NCI-H1694 (cell line): ENCODE measurements at regions not wholly inside any gene's neighbourhood (a gene's known extent, or its start where the extent isn't known, plus 50 kb on each side); places are given as distances from the start of the nearest gene placed in this dataset.

Experiments
- DNase-seq: peaks from one replicate; lab custom pipeline; 2025; lab: John Stamatoyannopoulos, UW

GRCh38 chr2:236689981-236690380 lies 120.4 kb downstream of the ACKR3 start:
- no peak for DNase-seq

- DNase-seq: no peak
These were observed 121.1 kb downstream of the ACKR3 start for GRCh38 chr2:236690726-236691125.

- no peak for DNase-seq
These were observed 122.2 kb downstream of the ACKR3 start for GRCh38 chr2:236691799-236692167.

- no peak for DNase-seq
These were observed 123.3 kb downstream of the ACKR3 start for GRCh38 chr2:236692937-236693336.

- DNase-seq: no peak
These were observed 123.9 kb downstream of the ACKR3 start for GRCh38 chr2:236693531-236693930.

- DNase-seq: no peak
These were observed 124.7 kb downstream of the ACKR3 start for GRCh38 chr2:236694146-236694888.

GRCh38 chr2:236696834-236697233 lies 127.2 kb downstream of the ACKR3 start:
- DNase-seq: no peak

- DNase-seq: no peak
These were observed 128.5 kb downstream of the ACKR3 start for GRCh38 chr2:236698016-236698627.

GRCh38 chr2:236700703-236701102 lies 131.1 kb downstream of the ACKR3 start:
- no peak for DNase-seq

- DNase-seq: no peak
These were observed 133.2 kb downstream of the ACKR3 start for GRCh38 chr2:236702657-236703372.

- no peak for DNase-seq
These were observed 133.7 kb downstream of the ACKR3 start for GRCh38 chr2:236703373-236703709.

- no peak for DNase-seq
These were observed 134.3 kb downstream of the ACKR3 start for GRCh38 chr2:236703906-236704305.

- no peak for DNase-seq
These were observed 135.3 kb downstream of the ACKR3 start for GRCh38 chr2:236704887-236705286.

GRCh38 chr2:236705295-236706105 lies 135.9 kb downstream of the ACKR3 start:
- DNase-seq: no peak

GRCh38 chr2:236706288-236706687 lies 136.7 kb downstream of the ACKR3 start:
- DNase-seq: no peak

GRCh38 chr2:236706803-236707202 lies 137.2 kb downstream of the ACKR3 start:
- no peak for DNase-seq

GRCh38 chr2:236711440-236711839 lies 141.8 kb downstream of the ACKR3 start:
- DNase-seq: no peak

GRCh38 chr2:236712304-236712703 lies 142.7 kb downstream of the ACKR3 start:
- no peak for DNase-seq

- no peak for DNase-seq
These were observed 143.5 kb downstream of the ACKR3 start for GRCh38 chr2:236712961-236713673.

GRCh38 chr2:236714080-236714479 lies 144.5 kb downstream of the ACKR3 start:
- DNase-seq: no peak

- DNase-seq: no peak
These were observed 145.5 kb downstream of the ACKR3 start for GRCh38 chr2:236715077-236715476.

GRCh38 chr2:236715491-236715961 lies 145.9 kb downstream of the ACKR3 start:
- no peak for DNase-seq
